IMR-90 (cell line): ENCODE measurements at regions not wholly inside any gene's neighbourhood (a gene's known extent, or its start where the extent isn't known, plus 50 kb on each side); places are given as distances from the start of the nearest gene placed in this dataset.

Experiments
- ATAC-seq: fragments of 200-7000 bp; cut with Tn5 transposase; 2 replicates; pipeline ENCODE4 v1.9.1; 2020; ENCODE audit warnings: low read depth, mild to moderate bottlenecking, moderate library complexity
- BruUV-seq: library from RNA; stranded (reverse); fragments of 400-500 nt; replicated peaks from 2 replicates; lab custom pipeline; 2021; lab: Mats Ljungman, UMichigan
- CTCF ChIA-PET: fragments of 300-600 bp; formaldehyde crosslinking; extraction: SDS; loops from one replicate; lab custom pipeline; 2021; ENCODE audit warnings: antibody characterized with exemption; lab: Yijun Ruan, JAX
- POLR2A ChIA-PET: fragments of 300-600 bp; sonication (Branson Sonifier 250); formaldehyde crosslinking; loops from one replicate; lab custom pipeline; 2022; ENCODE audit warnings: antibody characterized with exemption; ENCODE audit not compliant: unreplicated experiment; lab: Charles Lee
- DNase-seq: peaks from one replicate; pipeline ENCODE4 v3.0.0; 2013
- H2AFZ ChIP-seq: replicated peaks from 2 replicates; pipeline ENCODE3; 2013; ENCODE audit warnings: low read length, mild to moderate bottlenecking; ENCODE audit not compliant: poor library complexity
- H2AK5ac ChIP-seq: 2 replicates; pipeline ENCODE4 v1.6.1; 2013; ENCODE audit warnings: low read depth, low read length, inconsistent platforms
- H2AK9ac ChIP-seq: replicated peaks from 2 replicates; pipeline ENCODE3; 2013; ENCODE audit warnings: mild to moderate bottlenecking, low read depth, low read length, moderate library complexity; ENCODE audit not compliant: poor library complexity
- H2BK120ac ChIP-seq: 2 replicates; pipeline ENCODE4 v1.6.1; 2013; ENCODE audit warnings: low read depth, low read length, inconsistent platforms
- H2BK15ac ChIP-seq: 3 replicates; pipeline ENCODE4 v1.6.1; 2013; ENCODE audit warnings: low read depth, low read length, inconsistent platforms
- H2BK20ac ChIP-seq: 2 replicates; pipeline ENCODE4 v1.6.1; 2013; ENCODE audit warnings: low read depth, mild to moderate bottlenecking, inconsistent platforms, low read length, moderate library complexity
- H2BK5ac ChIP-seq: 2 replicates; pipeline ENCODE4 v1.6.1; 2013; ENCODE audit warnings: mild to moderate bottlenecking, low read depth, low read length, inconsistent platforms; ENCODE audit not compliant: poor library complexity, severe bottlenecking
- H3K14ac ChIP-seq: replicated peaks from 2 replicates; pipeline ENCODE4 v1.6.1; 2013; ENCODE audit warnings: low read depth, low read length, inconsistent platforms
- H3K18ac ChIP-seq: 2 replicates; pipeline ENCODE4 v1.6.1; 2013; ENCODE audit warnings: low read depth, low read length, control low read depth
- H3K23ac ChIP-seq: 2 replicates; pipeline ENCODE4 v1.6.1; 2013; ENCODE audit warnings: low read depth, low read length, inconsistent platforms
- H3K27ac ChIP-seq: 2 replicates; pipeline ENCODE4 v1.5.1; 2013; ENCODE audit warnings: mild to moderate bottlenecking, control low read depth, low read length; ENCODE audit not compliant: insufficient read depth
- H3K27me3 ChIP-seq: 2 replicates; pipeline ENCODE4 v1.6.1; 2013; ENCODE audit warnings: low read length; ENCODE audit not compliant: control insufficient read depth, insufficient read depth
- H3K36me3 ChIP-seq: 2 replicates; pipeline ENCODE4 v1.6.1; 2013; ENCODE audit warnings: low read length, mixed read lengths; ENCODE audit not compliant: control insufficient read depth, insufficient read depth
- H3K4ac ChIP-seq: 2 replicates; pipeline ENCODE4 v1.6.1; 2013; ENCODE audit warnings: low read depth, low read length, inconsistent platforms
- H3K4me1 ChIP-seq: 2 replicates; pipeline ENCODE4 v1.6.1; 2013; ENCODE audit warnings: low read length, mixed read lengths; ENCODE audit not compliant: control insufficient read depth, insufficient read depth
- H3K4me2 ChIP-seq: 2 replicates; pipeline ENCODE4 v1.6.1; 2013; ENCODE audit warnings: low read depth, mild to moderate bottlenecking, control low read depth, low read length, moderate library complexity
- H3K4me3 ChIP-seq: 2 replicates; pipeline ENCODE4 v1.5.1; 2013; ENCODE audit warnings: low read depth, mild to moderate bottlenecking, control low read depth, low read length, moderate library complexity; ENCODE audit not compliant: insufficient read depth
- H3K56ac ChIP-seq: 2 replicates; pipeline ENCODE4 v1.6.1; 2013; ENCODE audit warnings: low read length, inconsistent platforms; ENCODE audit not compliant: insufficient read depth; ENCODE audit errors: extremely low read depth
- H3K79me1 ChIP-seq, 2 experiments: 2 replicates each; pipeline ENCODE4 v1.6.1; 2013; ENCODE audit warnings: low read length in 2 of 2, inconsistent platforms in 1 of 2, low read depth in 1 of 2
- H3K9ac ChIP-seq: 2 replicates; pipeline ENCODE4 v1.6.1; 2013; ENCODE audit warnings: low read depth, low read length, control low read depth
- H3K9me1 ChIP-seq: 2 replicates; pipeline ENCODE4 v1.6.1; 2013; ENCODE audit warnings: low read length, inconsistent platforms; ENCODE audit not compliant: insufficient read depth
- H3K9me3 ChIP-seq: 2 replicates; pipeline ENCODE4 v1.6.1; 2013; ENCODE audit warnings: low read length; ENCODE audit not compliant: control insufficient read depth, insufficient read depth
- H4K20me1 ChIP-seq: 2 replicates; pipeline ENCODE4 v1.6.1; 2013; ENCODE audit warnings: low read length, inconsistent platforms; ENCODE audit not compliant: insufficient read depth
- H4K5ac ChIP-seq: 2 replicates; pipeline ENCODE4 v1.6.1; 2013; ENCODE audit warnings: mild to moderate bottlenecking, low read depth, low read length, control low read depth
- H4K8ac ChIP-seq, 2 experiments: 2 replicates each; pipeline ENCODE4 v1.6.1; 2013; ENCODE audit warnings: low read depth in 2 of 2, low read length in 2 of 2, control low read depth in 1 of 2, inconsistent platforms in 1 of 2
- H4K91ac ChIP-seq: 2 replicates; pipeline ENCODE4 v1.6.1; 2013; ENCODE audit warnings: low read depth, low read length, inconsistent platforms; ENCODE audit not compliant: insufficient read depth
- BHLHE40 ChIP-seq: fragments of 150-350 bp; IDR thresholded peaks from 2 replicates; pipeline ENCODE4 v1.6.1; 2016; ENCODE audit warnings: mild to moderate bottlenecking, low read depth, low read length
- CEBPB ChIP-seq: IDR thresholded peaks from 2 replicates; pipeline ENCODE4 v1.6.1; 2012; ENCODE audit warnings: low read depth, low read length, improper control_type of control experiment
- CHD1 ChIP-seq: IDR thresholded peaks from 2 replicates; pipeline ENCODE4 v1.6.1; 2012; ENCODE audit warnings: low read depth, low read length, improper control_type of control experiment
- FOS ChIP-seq: fragments of 150-350 bp; IDR thresholded peaks from 2 replicates; pipeline ENCODE4 v1.6.1; 2016; ENCODE audit warnings: low read depth, low read length
- MAFK ChIP-seq: IDR thresholded peaks from 2 replicates; pipeline ENCODE4 v1.6.1; 2012; ENCODE audit warnings: low read depth, low read length, improper control_type of control experiment
- MAZ ChIP-seq: IDR thresholded peaks from 2 replicates; pipeline ENCODE4 v1.6.1; 2012; ENCODE audit warnings: low read depth, mild to moderate bottlenecking, low read length, improper control_type of control experiment, moderate library complexity, borderline replicate concordance
- MXI1 ChIP-seq: IDR thresholded peaks from 2 replicates; pipeline ENCODE4 v1.6.1; 2012; ENCODE audit warnings: low read depth, mild to moderate bottlenecking, low read length, moderate library complexity, borderline replicate concordance
- NFE2L2 ChIP-seq: fragments of 150-350 bp; IDR thresholded peaks from 2 replicates; pipeline ENCODE4 v1.6.1; 2016; ENCODE audit warnings: low read depth, mild to moderate bottlenecking, low read length
- POLR2A ChIP-seq: IDR thresholded peaks from 2 replicates; pipeline ENCODE4 v1.6.1; 2012; ENCODE audit warnings: mild to moderate bottlenecking, low read depth, low read length
- RAD21 ChIP-seq: IDR thresholded peaks from 2 replicates; pipeline ENCODE4 v1.6.1; 2012; ENCODE audit warnings: low read length, improper control_type of control experiment
- RCOR1 ChIP-seq: IDR thresholded peaks from 2 replicates; pipeline ENCODE4 v1.6.1; 2012; ENCODE audit warnings: mild to moderate bottlenecking, low read length, improper control_type of control experiment; ENCODE audit not compliant: insufficient replicate concordance
- RFX5 ChIP-seq: IDR thresholded peaks from 2 replicates; pipeline ENCODE4 v1.8.0; 2012; ENCODE audit warnings: low read depth, mild to moderate bottlenecking, low read length, moderate library complexity
- SMC3 ChIP-seq: fragments of 150-350 bp; IDR thresholded peaks from 2 replicates; pipeline ENCODE4 v1.6.1; 2016; ENCODE audit warnings: low read depth, mild to moderate bottlenecking, antibody characterized with exemption, low read length, moderate library complexity
- WGBS, 2 experiments: methylation state at CpG; one replicate each; pipeline versions ENCODE4 v1.1.5 to v1.1.7; 2013; ENCODE audit warnings: missing lambda C conversion rate in 2 of 2; ENCODE audit not compliant: insufficient read length in 1 of 2; ENCODE audit errors: extremely low coverage in 2 of 2; 5-methylcytosine and 5-hydroxymethylcytosine counted together
- dilution Hi-C: fragments of 300-500 bp; cut with HindIII; formaldehyde crosslinking; loops from one replicate; pipeline ENCODE4 v1.14.3; 2018; ENCODE audit warnings: low sequenced_read_pairs; ENCODE audit not compliant: unreplicated experiment
- in situ Hi-C: fragments of 300-500 bp; cut with MboI; formaldehyde crosslinking; loops from 3 replicates; pipeline ENCODE4 v1.14.3; 2019; ENCODE audit warnings: low sequenced_read_pairs, inconsistent platforms, mixed read lengths
- intact Hi-C: fragments of 100-400 bp; cut with micrococcal nuclease; formaldehyde crosslinking; loops from 2 replicates; pipeline ENCODE4 v1.10.0; 2022
- TF ChIP-seq, protein P1 (sequence below): conservative IDR thresholded peaks from 2 replicates; pipeline ENCODE4 v1.5.1; 2012; ENCODE audit warnings: mild to moderate bottlenecking, low read depth, low read length, improper control_type of control experiment
- TF ChIP-seq, protein P2 (sequence below): fragments of 150-350 bp; IDR thresholded peaks from 2 replicates; pipeline ENCODE4 v1.6.1; 2016; ENCODE audit warnings: low read depth, mild to moderate bottlenecking, low read length, moderate library complexity, borderline replicate concordance
- TF ChIP-seq, protein P3 (sequence below): fragments of 150-350 bp; IDR thresholded peaks from 2 replicates; pipeline ENCODE4 v1.6.1; 2017; ENCODE audit warnings: mild to moderate bottlenecking, antibody characterized with exemption, low read length, low read depth

DNA sequence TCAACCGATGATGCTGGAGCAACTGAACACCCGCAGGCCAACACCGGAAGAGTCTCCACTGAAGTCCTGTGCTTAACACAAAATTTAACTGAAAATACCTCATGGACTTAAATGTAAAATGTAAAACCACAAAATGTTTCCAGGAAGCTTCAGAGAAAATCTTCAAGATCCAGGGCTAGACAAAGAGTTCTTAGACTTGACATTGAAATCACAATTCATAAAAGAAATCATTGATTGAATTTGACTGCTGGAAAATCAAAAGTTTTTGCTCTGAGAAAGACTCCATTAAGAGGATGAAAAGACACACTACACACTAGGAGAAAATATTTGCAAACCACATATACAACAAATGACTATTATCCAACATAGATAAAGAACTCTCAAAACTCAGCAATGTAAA is 234.7 kb upstream of the PPP2R2D start:
- CTCF ChIA-PET, result no interaction called here
- Histone ChIP-seq H2AFZ (no peak overlapping the region), H2BK15ac (no peak overlapping the region), H4K20me1 (no peaks in the 10 kb centered on the region), H3K79me1 (no peaks in the 10 kb centered on the region), H3K9me3 (peaks cover 34% of the 10 kb centered on the region), H2AK5ac (no peak overlapping the region), H3K4me3 (no peak overlapping the region), H3K14ac (no peak overlapping the region), H4K5ac (no peak overlapping the region), H3K27me3 (no peaks in the 10 kb centered on the region), H3K18ac (no peak overlapping the region), H2BK20ac (no peak overlapping the region), H3K23ac (no peak overlapping the region), H3K36me3 (no peaks in the 10 kb centered on the region), H3K4me1 (no peaks in the 10 kb centered on the region), H3K56ac (no peak overlapping the region), H4K8ac (no peak overlapping the region), H2BK120ac (no peak overlapping the region), H3K4me2 (no peak overlapping the region), H4K91ac (no peak overlapping the region), H3K9ac (no peak overlapping the region), H3K9me1 (no peaks in the 10 kb centered on the region), H3K27ac (no peak overlapping the region), H2BK5ac (no peak overlapping the region), H2AK9ac (no peak overlapping the region), H3K4ac (no peak overlapping the region)
- intact Hi-C loops (no loop called here), in situ Hi-C loops (no loop called here), dilution Hi-C loops (no loop called here)
- ATAC-seq (no peak), DNase-seq (no peak)
- no CpG with 5 or more reads among the region's 3 CpGs for WGBS, 2 experiments
- BruUV-seq, result no TSS peak
- no peak for TF ChIP-seq RFX5
- TF ChIP-seq FOS, result no peak
- TF ChIP-seq, protein P1, sequence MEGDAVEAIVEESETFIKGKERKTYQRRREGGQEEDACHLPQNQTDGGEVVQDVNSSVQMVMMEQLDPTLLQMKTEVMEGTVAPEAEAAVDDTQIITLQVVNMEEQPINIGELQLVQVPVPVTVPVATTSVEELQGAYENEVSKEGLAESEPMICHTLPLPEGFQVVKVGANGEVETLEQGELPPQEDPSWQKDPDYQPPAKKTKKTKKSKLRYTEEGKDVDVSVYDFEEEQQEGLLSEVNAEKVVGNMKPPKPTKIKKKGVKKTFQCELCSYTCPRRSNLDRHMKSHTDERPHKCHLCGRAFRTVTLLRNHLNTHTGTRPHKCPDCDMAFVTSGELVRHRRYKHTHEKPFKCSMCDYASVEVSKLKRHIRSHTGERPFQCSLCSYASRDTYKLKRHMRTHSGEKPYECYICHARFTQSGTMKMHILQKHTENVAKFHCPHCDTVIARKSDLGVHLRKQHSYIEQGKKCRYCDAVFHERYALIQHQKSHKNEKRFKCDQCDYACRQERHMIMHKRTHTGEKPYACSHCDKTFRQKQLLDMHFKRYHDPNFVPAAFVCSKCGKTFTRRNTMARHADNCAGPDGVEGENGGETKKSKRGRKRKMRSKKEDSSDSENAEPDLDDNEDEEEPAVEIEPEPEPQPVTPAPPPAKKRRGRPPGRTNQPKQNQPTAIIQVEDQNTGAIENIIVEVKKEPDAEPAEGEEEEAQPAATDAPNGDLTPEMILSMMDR, result no peak
- TF ChIP-seq CHD1, result no peak
- TF ChIP-seq MAZ, result no peak
- no peak for TF ChIP-seq NFE2L2
- no peak for TF ChIP-seq RAD21
- no peak for TF ChIP-seq BHLHE40
- TF ChIP-seq MXI1, result no peak
- no peak for TF ChIP-seq POLR2A
- TF ChIP-seq CEBPB, result no peak
- TF ChIP-seq, protein P2, sequence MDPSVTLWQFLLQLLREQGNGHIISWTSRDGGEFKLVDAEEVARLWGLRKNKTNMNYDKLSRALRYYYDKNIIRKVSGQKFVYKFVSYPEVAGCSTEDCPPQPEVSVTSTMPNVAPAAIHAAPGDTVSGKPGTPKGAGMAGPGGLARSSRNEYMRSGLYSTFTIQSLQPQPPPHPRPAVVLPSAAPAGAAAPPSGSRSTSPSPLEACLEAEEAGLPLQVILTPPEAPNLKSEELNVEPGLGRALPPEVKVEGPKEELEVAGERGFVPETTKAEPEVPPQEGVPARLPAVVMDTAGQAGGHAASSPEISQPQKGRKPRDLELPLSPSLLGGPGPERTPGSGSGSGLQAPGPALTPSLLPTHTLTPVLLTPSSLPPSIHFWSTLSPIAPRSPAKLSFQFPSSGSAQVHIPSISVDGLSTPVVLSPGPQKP, result no peak
- no peak for TF ChIP-seq RCOR1
- TF ChIP-seq, protein P3, sequence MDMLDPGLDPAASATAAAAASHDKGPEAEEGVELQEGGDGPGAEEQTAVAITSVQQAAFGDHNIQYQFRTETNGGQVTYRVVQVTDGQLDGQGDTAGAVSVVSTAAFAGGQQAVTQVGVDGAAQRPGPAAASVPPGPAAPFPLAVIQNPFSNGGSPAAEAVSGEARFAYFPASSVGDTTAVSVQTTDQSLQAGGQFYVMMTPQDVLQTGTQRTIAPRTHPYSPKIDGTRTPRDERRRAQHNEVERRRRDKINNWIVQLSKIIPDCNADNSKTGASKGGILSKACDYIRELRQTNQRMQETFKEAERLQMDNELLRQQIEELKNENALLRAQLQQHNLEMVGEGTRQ, result no peak
- TF ChIP-seq SMC3, result no peak
- TF ChIP-seq MAFK, result no peak
- POLR2A ChIA-PET, result no interaction called here
